Ectodermal cell (in vitro differentiated cells): ENCODE measurements at regions not wholly inside any gene's neighbourhood (a gene's known extent, or its start where the extent isn't known, plus 50 kb on each side); places are given as distances from the start of the nearest gene placed in this dataset.

Experiments
- H3K27ac ChIP-seq: 2 replicates; pipeline ENCODE4 v1.7.0; 2013; ENCODE audit warnings: mild to moderate bottlenecking, low read depth, low read length; ENCODE audit not compliant: insufficient read depth, poor library complexity, severe bottlenecking
- H3K27me3 ChIP-seq: 2 replicates; pipeline ENCODE4 v1.7.0; 2013; ENCODE audit warnings: mild to moderate bottlenecking, low read length; ENCODE audit not compliant: insufficient read depth, control insufficient read depth, poor library complexity, severe bottlenecking
- H3K36me3 ChIP-seq: one replicate; pipeline ENCODE4 v1.7.0; 2013; ENCODE audit warnings: low read length; ENCODE audit not compliant: control insufficient read depth, insufficient read depth
- H3K4me1 ChIP-seq: one replicate; pipeline ENCODE4 v1.7.0; 2013; ENCODE audit warnings: low read length; ENCODE audit not compliant: control insufficient read depth, insufficient read depth
- H3K4me3 ChIP-seq: 2 replicates; pipeline ENCODE4 v1.7.0; 2013; ENCODE audit warnings: low read depth, low read length, control low read depth; ENCODE audit not compliant: insufficient read depth
- H3K9me3 ChIP-seq: 2 replicates; pipeline ENCODE4 v1.7.0; 2013; ENCODE audit warnings: mild to moderate bottlenecking, low read length, moderate library complexity; ENCODE audit not compliant: control insufficient read depth
- WGBS, 2 experiments: methylation state at CpG; one replicate each; pipeline ENCODE4 v1.1.7; 2013; ENCODE audit warnings: missing lambda C conversion rate in 2 of 2; 5-methylcytosine and 5-hydroxymethylcytosine counted together

DNA sequence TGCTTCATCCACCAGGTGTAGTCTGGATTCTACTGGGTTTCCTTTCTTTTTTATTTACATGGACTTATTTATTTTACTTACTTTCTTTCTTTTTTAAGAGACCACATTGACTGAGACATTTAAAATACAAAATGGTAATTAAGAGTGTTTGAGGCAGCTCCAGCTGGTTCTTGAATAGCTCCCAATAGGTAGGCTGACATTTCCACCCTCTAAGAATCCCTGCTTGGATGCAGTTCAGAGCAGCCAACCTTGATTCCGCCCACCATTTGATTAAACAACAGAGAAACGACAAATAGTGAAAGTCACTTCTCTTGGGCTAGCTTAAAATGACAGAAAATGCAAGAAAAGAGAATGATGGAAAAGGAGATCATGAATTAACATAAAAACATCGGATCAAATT lies 270.5 kb downstream of the TUSC7 start:
- no peaks in the 10 kb centered on the region for H3K36me3 ChIP-seq

DNA sequence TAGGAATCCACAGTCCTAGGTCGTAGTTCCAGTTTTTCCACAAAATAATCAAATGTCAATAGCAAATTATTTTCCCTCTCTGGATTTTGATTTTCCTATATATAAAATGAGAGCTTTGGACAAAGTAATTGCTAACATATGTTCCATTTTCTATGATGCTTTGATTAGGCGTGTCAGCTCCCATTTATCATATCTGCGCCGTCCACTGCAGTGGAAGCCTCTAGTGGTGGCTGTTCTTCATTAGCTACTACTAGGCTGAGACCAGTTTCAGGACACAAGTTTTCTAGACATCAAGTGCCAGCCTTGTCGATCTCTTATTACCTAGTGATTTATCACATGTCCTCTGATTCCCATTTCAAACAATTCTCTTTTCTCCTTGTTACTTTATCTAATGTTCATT lies 271.5 kb downstream of the TUSC7 start:
- 71 to 77% methylated on average over 5 of the region's 5 CpGs for WGBS, 2 experiments
- Histone ChIP-seq H3K4me3 (no peak overlapping the region), H3K27me3 (no peaks in the 10 kb centered on the region), H3K27ac (no peak overlapping the region), H3K36me3 (no peaks in the 10 kb centered on the region), H3K4me1 (no peaks in the 10 kb centered on the region), H3K9me3 (no peaks in the 10 kb centered on the region)

More for the DNA sequence above, 270.5 kb downstream of the TUSC7 start:
- WGBS, 2 experiments: 84 to 88% methylated on average over 3 of the region's 3 CpGs
- H3K4me1 ChIP-seq: no peaks in the 10 kb centered on the region
- H3K27ac ChIP-seq: no peak overlapping the region
- no peak overlapping the region for H3K4me3 ChIP-seq
- no peaks in the 10 kb centered on the region for H3K27me3 ChIP-seq
- no peaks in the 10 kb centered on the region for H3K9me3 ChIP-seq

DNA sequence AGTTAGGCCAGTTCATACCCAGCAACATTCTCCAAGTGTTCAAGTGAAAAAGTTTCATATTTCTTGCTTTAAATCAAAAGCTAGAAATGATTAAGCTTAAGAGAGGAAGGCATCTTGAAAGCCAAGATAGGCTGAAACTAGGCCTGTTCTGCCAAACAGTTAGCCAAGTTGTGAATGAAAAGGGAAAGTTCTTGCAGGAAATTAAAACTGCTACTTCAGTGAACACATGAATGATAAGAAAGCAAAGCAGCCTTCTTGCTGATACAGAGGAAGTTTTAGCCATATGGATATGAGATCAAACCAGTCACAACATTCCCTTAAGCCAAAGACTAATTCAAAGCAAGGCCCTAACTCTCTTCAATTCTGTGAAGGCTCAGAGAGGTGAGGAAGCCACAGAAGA lies 274.7 kb downstream of the TUSC7 start:
- Histone ChIP-seq H3K4me3 (no peak overlapping the region), H3K36me3 (no peaks in the 10 kb centered on the region), H3K9me3 (no peaks in the 10 kb centered on the region), H3K4me1 (no peaks in the 10 kb centered on the region), H3K27ac (no peak overlapping the region), H3K27me3 (no peaks in the 10 kb centered on the region)

DNA sequence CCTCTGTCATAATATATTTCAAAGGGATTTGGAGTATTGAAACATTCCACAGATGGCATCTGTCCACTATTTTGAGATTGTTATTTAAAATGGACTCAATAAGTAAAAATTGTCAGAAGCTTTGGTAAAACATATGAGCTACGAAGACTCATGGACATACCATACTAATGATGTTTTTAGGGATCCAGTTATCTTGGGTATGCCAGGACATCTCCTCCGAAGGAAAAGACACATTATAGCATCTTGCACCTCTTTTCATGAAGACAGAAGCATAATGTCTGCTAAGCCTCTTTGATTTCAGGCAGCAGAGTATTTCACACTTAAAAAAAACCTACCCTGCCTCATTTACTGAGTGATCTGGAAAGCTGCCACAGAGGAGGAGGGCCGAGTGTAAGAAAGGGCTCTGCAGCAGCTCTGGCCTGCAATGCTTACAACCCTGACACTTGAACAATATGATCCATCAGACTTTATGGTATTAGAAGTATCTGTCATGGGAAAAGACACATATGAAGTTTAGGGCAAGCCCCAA lies 284.8 kb downstream of the TUSC7 start:
- 94 to 96% methylated on average over 3 of the region's 3 CpGs for WGBS, 2 experiments
- no peak overlapping the region for H3K27ac ChIP-seq
- no peak overlapping the region for H3K4me3 ChIP-seq
- no peaks in the 10 kb centered on the region for H3K27me3 ChIP-seq
- no peaks in the 10 kb centered on the region for H3K4me1 ChIP-seq
- no peaks in the 10 kb centered on the region for H3K9me3 ChIP-seq
- H3K36me3 ChIP-seq: no peaks in the 10 kb centered on the region

DNA sequence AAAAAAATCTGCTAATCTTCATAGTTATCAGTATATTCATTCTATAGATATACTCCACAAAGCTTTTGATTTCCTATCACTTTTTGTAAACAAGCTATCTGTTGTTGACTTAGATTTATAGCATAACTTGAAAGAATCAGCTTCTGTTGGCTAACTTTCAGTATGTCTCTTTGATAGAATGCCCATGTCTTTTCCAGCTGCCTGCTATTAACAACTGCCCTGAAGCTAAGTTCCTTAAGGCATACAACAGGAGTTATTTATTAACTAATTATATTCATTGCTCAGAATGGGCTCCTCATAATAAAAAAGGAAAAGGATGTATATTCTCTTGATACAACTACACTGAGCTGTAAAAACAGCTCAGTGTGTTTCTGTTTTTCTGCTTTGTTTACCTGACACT lies 293.9 kb downstream of the TUSC7 start:
- Histone ChIP-seq H3K9me3 (no peaks in the 10 kb centered on the region), H3K27me3 (no peaks in the 10 kb centered on the region), H3K4me1 (no peaks in the 10 kb centered on the region), H3K4me3 (no peak overlapping the region), H3K36me3 (no peaks in the 10 kb centered on the region), H3K27ac (no peak overlapping the region)

DNA sequence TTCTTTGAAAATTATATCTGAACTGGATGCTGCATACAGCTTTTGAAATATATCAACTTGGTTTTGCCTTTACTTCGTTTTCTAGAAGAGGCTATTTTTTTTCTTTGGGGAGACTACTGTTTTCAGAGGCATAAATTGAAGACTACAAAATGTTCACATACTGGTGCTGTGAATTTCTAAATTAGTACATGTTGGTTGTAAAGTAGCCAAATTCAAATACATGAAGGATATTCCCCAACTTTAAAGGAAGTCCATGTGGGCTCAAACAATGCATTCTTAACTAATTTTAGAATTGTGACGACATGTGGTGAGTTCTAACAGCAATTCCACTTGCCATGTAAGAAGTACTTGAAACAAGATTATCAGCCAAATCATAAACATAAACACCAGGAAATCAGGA lies 295.7 kb downstream of the TUSC7 start:
- no peaks in the 10 kb centered on the region for H3K4me1 ChIP-seq
- H3K27ac ChIP-seq: no peak overlapping the region
- H3K9me3 ChIP-seq: no peaks in the 10 kb centered on the region
- no peaks in the 10 kb centered on the region for H3K27me3 ChIP-seq
- H3K36me3 ChIP-seq: no peaks in the 10 kb centered on the region
- H3K4me3 ChIP-seq: no peak overlapping the region
- WGBS, 2 experiments: 76 to 93% methylated on average over 2 of the region's 2 CpGs

DNA sequence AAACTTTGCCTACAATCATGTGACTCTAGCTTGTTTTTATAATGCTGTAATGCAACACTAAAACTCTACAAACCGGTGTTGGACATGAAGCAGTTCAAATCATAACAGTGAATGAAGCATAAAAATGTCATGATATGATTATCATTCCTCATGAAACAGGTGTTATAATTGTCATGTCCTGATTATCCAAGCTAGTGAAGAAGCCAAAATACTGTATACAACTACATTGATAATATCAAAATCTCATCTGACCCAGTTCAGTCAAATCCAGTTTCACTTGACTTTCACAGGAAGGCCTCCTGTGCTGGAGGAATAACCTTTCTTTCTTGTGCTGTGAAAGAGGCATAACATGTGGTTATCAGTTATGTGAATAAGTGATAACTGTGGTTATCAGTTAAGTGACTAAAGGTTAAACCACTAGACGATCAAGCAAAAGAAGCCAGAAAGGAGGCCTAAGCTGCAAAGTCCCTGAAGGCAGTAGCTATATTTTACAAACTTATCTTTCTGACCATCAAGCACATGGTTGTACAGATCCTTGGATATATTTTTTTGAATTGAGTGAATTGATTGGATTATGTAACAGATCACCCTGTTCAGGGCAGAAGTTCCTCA lies 296.4 kb downstream of the TUSC7 start:
- no peak overlapping the region for H3K4me3 ChIP-seq
- no peaks in the 10 kb centered on the region for H3K36me3 ChIP-seq
- WGBS, 2 experiments: 86 to 100% methylated on average over 1 to 2 of the region's 2 CpGs
- H3K9me3 ChIP-seq: no peaks in the 10 kb centered on the region
- H3K27me3 ChIP-seq: no peaks in the 10 kb centered on the region
- H3K27ac ChIP-seq: no peak overlapping the region
- no peaks in the 10 kb centered on the region for H3K4me1 ChIP-seq

DNA sequence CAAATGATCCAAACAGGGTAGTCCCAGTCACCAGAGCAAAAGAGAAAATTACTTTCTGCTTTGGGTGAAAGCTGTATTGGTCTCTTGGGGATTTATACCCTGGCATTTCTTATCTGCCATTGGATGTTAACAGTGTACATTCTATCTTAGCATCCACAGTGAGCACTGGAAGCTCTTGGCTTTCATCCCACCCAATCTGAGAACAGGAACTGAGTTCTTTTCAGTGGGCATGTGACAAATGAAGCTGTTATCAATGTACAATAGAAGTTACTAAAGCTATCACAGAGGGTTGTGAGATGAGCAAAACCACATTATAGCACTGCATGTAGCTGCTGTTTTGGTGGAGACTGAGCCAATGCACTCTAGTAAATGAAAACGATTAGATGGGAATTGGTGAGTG lies 300.7 kb downstream of the TUSC7 start:
- H3K4me3 ChIP-seq: no peak overlapping the region
- no peak overlapping the region for H3K27ac ChIP-seq
- H3K9me3 ChIP-seq: no peaks in the 10 kb centered on the region
- no peaks in the 10 kb centered on the region for H3K27me3 ChIP-seq
- H3K36me3 ChIP-seq: no peaks in the 10 kb centered on the region
- no peaks in the 10 kb centered on the region for H3K4me1 ChIP-seq
- 90 to 91% methylated on average over 1 of the region's 1 CpG for WGBS, 2 experiments

DNA sequence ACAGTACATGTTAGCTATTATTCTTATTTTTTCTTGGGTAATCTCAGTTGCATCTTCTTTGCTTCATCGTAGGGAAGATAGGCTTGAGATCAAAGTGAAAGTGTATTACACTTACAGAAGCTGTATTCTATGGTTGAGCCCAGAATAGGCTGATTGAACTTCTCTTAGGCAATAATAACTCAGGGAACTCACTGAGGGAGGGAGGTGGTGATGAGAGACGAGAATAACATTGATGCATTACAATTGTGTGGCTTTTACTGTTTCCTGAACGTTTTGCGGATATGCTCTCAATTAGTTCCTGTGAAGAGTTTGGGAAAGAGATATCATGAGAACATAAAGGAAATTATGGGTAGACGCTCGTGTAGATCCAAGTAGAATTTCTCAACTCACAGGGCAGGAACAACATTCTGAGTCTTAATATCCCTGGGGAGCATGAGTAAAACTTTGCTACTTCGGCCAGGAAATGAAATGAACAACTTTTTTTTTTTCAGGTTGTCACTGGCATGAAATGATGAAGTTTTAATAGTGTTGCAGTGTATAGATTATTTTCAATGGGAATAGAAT lies 302.2 kb downstream of the TUSC7 start:
- Histone ChIP-seq H3K4me3 (no peak overlapping the region), H3K27me3 (no peaks in the 10 kb centered on the region), H3K27ac (no peak overlapping the region), H3K36me3 (no peaks in the 10 kb centered on the region), H3K9me3 (no peaks in the 10 kb centered on the region), H3K4me1 (no peaks in the 10 kb centered on the region)
- 92 to 93% methylated on average over 7 of the region's 7 CpGs for WGBS, 2 experiments

DNA sequence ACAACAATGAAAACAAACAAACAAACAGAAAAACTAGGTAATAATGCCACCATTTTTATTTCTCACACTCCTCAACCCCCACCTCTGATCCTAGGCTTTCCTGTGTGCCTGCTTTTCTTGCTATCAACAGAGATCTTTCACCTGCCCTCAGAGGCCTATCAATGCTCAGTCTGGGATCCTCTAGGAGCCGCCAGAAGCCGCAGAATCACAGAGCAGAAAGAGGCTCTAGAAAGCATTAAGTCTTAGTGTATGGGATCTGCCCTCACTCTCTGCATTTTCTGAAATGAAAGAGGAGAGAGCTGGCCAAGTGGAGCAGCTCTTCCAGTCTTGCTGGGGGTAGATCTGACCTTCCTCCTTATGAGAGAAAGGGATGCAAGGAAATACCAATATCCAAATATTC lies 306.8 kb downstream of the TUSC7 start:
- 50 to 51% methylated on average over 2 of the region's 2 CpGs for WGBS, 2 experiments
- Histone ChIP-seq H3K4me1 (peaks cover 13% of the 10 kb centered on the region), H3K27me3 (no peaks in the 10 kb centered on the region), H3K27ac (no peak overlapping the region), H3K9me3 (no peaks in the 10 kb centered on the region), H3K36me3 (no peaks in the 10 kb centered on the region), H3K4me3 (no peak overlapping the region)
